Glutamatergic neuron (in vitro differentiated cells): ENCODE measurements at regions not wholly inside any gene's neighbourhood (a gene's known extent, or its start where the extent isn't known, plus 50 kb on each side); places are given as distances from the start of the nearest gene placed in this dataset.
A peak's percentile ranks its signal among the peaks of the same experiment; 100 is the strongest.

ENCODE experiments used
- DNase-seq: peaks from one replicate; pipeline ENCODE4 v3.0.0; 2022
- H3K27ac Mint-ChIP-seq: one replicate; pipeline ENCODE4 v1.8.0; 2020; ENCODE audit warnings: mild to moderate bottlenecking, mixed read lengths, inconsistent platforms; ENCODE audit not compliant: unreplicated experiment
- H3K27me3 Mint-ChIP-seq: one replicate; pipeline ENCODE4 v1.8.0; 2020; ENCODE audit warnings: mild to moderate bottlenecking, moderate library complexity, mixed read lengths, inconsistent platforms; ENCODE audit not compliant: unreplicated experiment
- H3K36me3 Mint-ChIP-seq: one replicate; pipeline ENCODE4 v1.8.0; 2020; ENCODE audit warnings: mild to moderate bottlenecking, mixed read lengths, inconsistent platforms; ENCODE audit not compliant: unreplicated experiment
- H3K4me1 Mint-ChIP-seq: one replicate; pipeline ENCODE4 v1.8.0; 2020; ENCODE audit warnings: mild to moderate bottlenecking, low read depth, mixed read lengths, inconsistent platforms; ENCODE audit not compliant: unreplicated experiment
- H3K4me3 Mint-ChIP-seq: one replicate; pipeline ENCODE4 v1.8.0; 2020; ENCODE audit warnings: mild to moderate bottlenecking, mixed read lengths, inconsistent platforms; ENCODE audit not compliant: unreplicated experiment
- H3K9me3 Mint-ChIP-seq: one replicate; pipeline ENCODE4 v1.8.0; 2020; ENCODE audit warnings: mild to moderate bottlenecking, moderate library complexity, mixed read lengths, inconsistent platforms; ENCODE audit not compliant: unreplicated experiment
- TF ChIP-seq, protein P1 (sequence below): fragments of 200-600 bp; sonication (generic); IDR thresholded peaks from one replicate; pipeline ENCODE4 v1.5.0; 2021; ENCODE audit not compliant: partially characterized antibody, unreplicated experiment

DNA sequence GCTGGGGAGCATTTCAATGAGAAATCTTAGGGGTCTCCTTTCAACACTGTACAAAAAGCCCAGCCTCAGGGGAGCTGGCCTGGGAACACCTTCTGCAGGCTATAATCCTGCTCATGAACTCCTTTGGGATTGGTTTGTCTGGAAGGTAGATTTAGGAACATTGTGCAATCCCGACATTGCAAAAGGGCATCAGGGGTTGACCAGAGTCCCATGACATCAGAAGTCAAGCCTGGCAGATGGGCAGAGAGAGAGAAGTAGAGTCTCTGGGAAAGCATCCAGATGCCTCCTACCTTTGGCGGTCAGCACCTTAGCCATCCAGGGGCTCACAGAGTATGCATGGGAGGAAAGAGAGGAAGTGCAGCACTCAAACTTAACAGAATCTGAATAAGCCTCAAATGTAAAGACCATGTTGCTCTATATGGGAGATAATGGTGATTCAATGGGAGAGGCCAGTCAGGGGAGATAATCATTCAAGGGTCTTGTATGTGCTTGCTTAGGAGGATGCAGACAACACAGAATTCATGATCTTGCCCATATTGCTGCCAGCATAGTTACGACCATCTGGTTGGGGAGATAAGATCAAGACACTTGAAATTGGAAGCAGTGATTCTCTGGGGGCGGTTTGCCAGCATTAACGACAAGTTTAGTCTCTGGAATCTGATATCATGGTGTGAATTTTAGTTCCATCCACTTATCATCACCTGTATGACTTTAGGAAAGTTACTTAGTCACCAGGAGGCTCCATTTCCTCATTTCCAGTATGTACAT lies 58.3 kb upstream of the UPP2 start:
- H3K4me3 Mint-ChIP-seq = no peak overlapping the region
- H3K27me3 Mint-ChIP-seq = no peaks in the 10 kb centered on the region
- H3K4me1 Mint-ChIP-seq = peaks cover 39% of the 10 kb centered on the region
- DNase-seq = no peak
- H3K27ac Mint-ChIP-seq = peak overlapping the region; percentile 78
- TF ChIP-seq, protein P1, sequence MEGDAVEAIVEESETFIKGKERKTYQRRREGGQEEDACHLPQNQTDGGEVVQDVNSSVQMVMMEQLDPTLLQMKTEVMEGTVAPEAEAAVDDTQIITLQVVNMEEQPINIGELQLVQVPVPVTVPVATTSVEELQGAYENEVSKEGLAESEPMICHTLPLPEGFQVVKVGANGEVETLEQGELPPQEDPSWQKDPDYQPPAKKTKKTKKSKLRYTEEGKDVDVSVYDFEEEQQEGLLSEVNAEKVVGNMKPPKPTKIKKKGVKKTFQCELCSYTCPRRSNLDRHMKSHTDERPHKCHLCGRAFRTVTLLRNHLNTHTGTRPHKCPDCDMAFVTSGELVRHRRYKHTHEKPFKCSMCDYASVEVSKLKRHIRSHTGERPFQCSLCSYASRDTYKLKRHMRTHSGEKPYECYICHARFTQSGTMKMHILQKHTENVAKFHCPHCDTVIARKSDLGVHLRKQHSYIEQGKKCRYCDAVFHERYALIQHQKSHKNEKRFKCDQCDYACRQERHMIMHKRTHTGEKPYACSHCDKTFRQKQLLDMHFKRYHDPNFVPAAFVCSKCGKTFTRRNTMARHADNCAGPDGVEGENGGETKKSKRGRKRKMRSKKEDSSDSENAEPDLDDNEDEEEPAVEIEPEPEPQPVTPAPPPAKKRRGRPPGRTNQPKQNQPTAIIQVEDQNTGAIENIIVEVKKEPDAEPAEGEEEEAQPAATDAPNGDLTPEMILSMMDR = no peak
- H3K9me3 Mint-ChIP-seq = peaks cover 3% of the 10 kb centered on the region
- H3K36me3 Mint-ChIP-seq = no peaks in the 10 kb centered on the region

DNA sequence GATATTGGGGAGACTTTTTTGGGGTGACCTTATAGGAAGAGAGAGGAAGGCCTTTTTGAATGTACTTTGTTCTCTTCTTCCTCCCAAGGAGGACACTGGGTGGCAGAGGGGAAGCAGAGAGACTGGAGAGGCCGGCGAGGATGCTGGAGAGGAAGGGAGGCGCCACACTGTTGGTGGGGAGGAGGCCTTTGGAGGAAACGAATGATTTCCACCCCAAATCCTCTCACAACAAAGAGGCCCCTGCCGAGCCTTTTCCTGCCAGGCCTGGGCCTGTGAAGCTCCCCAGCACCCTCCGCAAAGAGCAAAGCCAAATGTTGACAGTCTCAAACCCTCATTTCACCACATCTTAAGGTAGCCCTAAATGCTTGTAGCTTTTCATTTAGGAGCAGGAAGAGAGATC lies 59.0 kb upstream of the UPP2 start:
- H3K36me3 Mint-ChIP-seq = no peaks in the 10 kb centered on the region
- no peak for DNase-seq
- TF ChIP-seq, protein P1 = no peak
- H3K27me3 Mint-ChIP-seq = no peaks in the 10 kb centered on the region
- peaks cover 39% of the 10 kb centered on the region for H3K4me1 Mint-ChIP-seq
- H3K4me3 Mint-ChIP-seq = no peak overlapping the region
- peaks cover 3% of the 10 kb centered on the region for H3K9me3 Mint-ChIP-seq
- peak overlapping the region; percentile 78 for H3K27ac Mint-ChIP-seq

DNA sequence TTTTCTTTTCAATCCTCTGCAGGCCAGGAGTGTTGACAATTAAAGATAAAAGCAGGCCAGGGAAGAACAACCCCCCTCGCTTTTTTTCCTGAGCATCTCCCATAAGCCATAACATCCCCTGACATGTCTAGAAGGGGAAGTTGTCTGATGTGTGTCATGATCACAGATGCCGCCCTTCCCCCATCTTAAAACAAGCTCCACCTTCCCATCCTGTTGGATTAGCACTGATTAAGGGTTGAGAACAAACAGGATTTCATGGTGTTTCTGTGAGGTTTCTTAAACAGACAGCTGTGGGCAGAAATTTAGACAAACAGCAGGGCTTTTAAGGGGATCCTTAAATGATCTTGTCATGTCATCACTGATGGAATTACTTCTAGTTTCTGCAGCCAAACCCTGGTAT lies 59.4 kb upstream of the UPP2 start:
- Mint-ChIP-seq H3K36me3 (no peaks in the 10 kb centered on the region), H3K27me3 (no peaks in the 10 kb centered on the region), H3K4me1 (peaks cover 39% of the 10 kb centered on the region), H3K4me3 (no peak overlapping the region), H3K9me3 (peaks cover 3% of the 10 kb centered on the region), H3K27ac (peak overlapping the region; percentile 78)
- no peak for DNase-seq
- TF ChIP-seq, protein P1 = no peak

DNA sequence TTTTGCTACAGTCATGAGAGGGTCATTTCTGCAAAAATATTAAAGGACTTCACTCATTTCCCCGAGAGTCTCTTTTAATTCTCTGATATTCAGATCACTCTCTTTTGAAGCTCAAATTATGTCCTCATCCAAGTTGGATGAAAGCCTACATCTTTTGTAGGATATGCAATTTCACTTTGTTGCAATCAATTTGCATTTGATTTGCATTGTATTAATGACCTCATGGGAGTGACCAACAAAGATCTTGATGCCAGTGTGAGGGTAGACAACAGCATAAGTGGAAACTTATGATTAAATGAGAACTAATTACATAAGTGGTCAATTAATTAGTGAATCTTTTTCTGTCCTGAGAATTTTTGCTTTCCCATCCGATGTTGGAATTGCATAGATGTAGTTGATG lies 60.3 kb upstream of the UPP2 start:
- Mint-ChIP-seq H3K4me3 (peak overlapping the region; percentile 9), H3K4me1 (peaks cover 39% of the 10 kb centered on the region), H3K36me3 (no peaks in the 10 kb centered on the region), H3K27ac (peak overlapping the region; percentile 56), H3K27me3 (no peaks in the 10 kb centered on the region), H3K9me3 (peaks cover 3% of the 10 kb centered on the region)
- TF ChIP-seq, protein P1 = no peak
- DNase-seq = no peak

DNA sequence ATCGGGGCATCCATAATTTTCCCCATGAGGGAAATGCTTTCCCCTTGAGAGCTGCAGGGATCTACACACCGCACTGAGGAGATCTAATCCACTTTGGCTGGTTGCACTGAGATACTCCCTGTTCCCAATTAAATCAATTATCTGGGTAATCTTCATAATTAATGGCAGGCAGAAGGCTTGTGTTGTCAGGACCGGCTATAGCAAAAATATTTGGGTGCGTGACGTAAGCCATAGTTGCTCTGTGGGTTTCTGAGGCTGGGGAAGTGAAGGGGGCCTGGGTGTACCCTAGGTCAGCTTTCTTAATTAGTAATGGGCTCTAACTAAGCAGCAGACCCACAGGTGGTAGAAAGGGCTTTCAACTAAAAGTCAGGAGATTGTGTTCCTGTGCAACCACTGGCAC lies 62.8 kb upstream of the UPP2 start:
- TF ChIP-seq, protein P1 = no peak
- peaks cover 44% of the 10 kb centered on the region for H3K4me1 Mint-ChIP-seq
- peaks cover 5% of the 10 kb centered on the region for H3K9me3 Mint-ChIP-seq
- no peak overlapping the region for H3K4me3 Mint-ChIP-seq
- H3K36me3 Mint-ChIP-seq = no peaks in the 10 kb centered on the region
- H3K27ac Mint-ChIP-seq = peak overlapping the region; percentile 12
- DNase-seq = no peak
- H3K27me3 Mint-ChIP-seq = no peaks in the 10 kb centered on the region
